ENCODE measurements at regions not wholly inside any gene's neighbourhood (a gene's known extent, or its start where the extent isn't known, plus 50 kb on each side); places are given as distances from the start of the nearest gene placed in this dataset.

GRCh38 chr12:107539196-107539939 lies 146.2 kb upstream of the PWP1 start:
- intact Hi-C loops (cut with DNase I) = no loop called here
- DNase-seq (no peak), ATAC-seq (ENCODE audit: poor library complexity) (no peak)

DNA sequence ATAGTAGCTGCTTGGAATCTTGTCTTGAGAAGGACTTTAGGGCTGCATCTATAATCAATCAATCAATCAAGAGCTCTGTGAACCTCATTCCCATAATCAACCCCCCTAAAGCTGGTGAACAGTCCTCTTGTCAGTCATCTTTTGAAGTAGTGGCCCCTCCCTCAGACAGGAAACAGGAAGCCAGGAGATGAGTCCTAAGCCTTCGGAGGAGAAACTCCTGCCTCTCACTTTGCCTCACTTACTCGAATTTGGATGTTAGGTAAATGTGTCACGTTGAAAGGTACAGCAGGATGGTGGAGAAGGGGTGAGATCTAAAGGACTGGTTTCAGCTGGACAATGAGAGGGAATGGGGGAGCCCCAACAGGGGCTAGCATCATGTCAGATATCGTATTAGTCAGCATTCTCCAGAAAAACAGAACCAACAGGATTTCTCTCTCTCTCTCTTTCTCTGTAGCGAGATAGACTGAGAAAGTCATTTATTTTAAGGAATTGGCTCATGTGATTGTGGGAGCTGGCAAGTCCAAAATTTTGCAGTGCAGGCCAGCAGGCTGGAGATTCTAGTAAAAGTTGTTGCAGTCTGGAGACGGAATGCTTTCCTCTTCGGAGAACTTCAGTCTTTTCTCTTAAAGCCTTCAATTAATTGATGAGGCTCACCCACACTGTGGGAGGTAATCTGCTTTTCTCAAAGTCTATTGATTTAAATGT lies 144.4 kb upstream of the PWP1 start:
- ATAC-seq (ENCODE audit: poor library complexity) = no peak
- intact Hi-C loops (cut with DNase I) = no loop called here

DNA sequence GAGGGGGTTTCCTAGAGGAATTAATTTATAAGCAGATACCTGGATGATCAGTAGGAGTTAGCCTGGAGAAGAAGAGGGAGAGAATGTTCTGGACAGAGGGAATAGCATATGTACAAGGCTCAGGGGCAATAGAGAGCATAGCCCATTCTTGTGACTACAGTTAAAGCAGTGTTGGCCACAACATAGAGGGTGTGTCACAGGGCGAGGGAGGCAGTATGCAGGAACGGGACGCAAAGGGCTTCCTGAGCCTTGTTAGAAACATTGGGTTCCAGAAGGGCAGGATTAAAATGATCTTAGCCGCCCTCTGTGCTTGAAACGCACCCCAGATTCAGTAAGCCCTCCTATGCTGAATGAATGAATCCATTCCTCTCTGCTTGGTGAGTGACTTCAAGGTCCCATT lies 142.2 kb upstream of the PWP1 start:
- ATAC-seq (ENCODE audit: poor library complexity) = no peak
- intact Hi-C loops (cut with DNase I) = no loop called here
- no peak for DNase-seq

More for the DNA sequence above, 144.4 kb upstream of the PWP1 start:
- no peak for DNase-seq

DNA sequence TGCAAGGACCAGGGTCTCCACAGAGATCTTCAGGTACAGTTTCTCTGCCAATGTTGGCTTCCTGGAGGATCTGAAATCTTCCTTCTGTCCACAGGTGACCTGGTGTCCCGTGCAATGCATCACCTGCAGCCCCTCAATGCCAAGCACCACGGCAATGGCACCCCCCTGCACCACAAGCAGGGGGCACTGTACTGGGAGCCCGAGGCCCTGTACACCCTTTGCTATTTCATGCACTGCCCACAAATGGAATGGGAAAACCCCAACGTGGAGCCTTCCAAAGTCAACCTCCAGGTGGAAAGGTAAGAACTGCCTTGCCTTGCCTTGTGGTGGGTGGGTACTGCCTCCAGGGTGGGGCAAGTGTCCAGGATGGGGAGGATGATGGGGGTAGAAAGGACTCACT lies 141.8 kb upstream of the PWP1 start:
- DNase-seq (no peak), ATAC-seq (ENCODE audit: poor library complexity) (no peak)
- intact Hi-C loops (cut with DNase I) = no loop called here

- ATAC-seq (ENCODE audit: poor library complexity) (peak; percentile 55), DNase-seq (no peak)
- intact Hi-C loops (cut with DNase I) = no loop called here
These were observed 140.7 kb upstream of the PWP1 start for GRCh38 chr12:107544937-107545336.

GRCh38 chr12:107545737-107546353 lies 139.8 kb upstream of the PWP1 start:
- ATAC-seq (ENCODE audit: poor library complexity) = peak; percentile 36
- DNase-seq = no peak
- intact Hi-C loops (cut with DNase I) = no loop called here

- intact Hi-C loops (cut with DNase I) = no loop called here
- ATAC-seq (ENCODE audit: poor library complexity) = no peak
These were observed 138.2 kb upstream of the PWP1 start for GRCh38 chr12:107547389-107547788.

DNA sequence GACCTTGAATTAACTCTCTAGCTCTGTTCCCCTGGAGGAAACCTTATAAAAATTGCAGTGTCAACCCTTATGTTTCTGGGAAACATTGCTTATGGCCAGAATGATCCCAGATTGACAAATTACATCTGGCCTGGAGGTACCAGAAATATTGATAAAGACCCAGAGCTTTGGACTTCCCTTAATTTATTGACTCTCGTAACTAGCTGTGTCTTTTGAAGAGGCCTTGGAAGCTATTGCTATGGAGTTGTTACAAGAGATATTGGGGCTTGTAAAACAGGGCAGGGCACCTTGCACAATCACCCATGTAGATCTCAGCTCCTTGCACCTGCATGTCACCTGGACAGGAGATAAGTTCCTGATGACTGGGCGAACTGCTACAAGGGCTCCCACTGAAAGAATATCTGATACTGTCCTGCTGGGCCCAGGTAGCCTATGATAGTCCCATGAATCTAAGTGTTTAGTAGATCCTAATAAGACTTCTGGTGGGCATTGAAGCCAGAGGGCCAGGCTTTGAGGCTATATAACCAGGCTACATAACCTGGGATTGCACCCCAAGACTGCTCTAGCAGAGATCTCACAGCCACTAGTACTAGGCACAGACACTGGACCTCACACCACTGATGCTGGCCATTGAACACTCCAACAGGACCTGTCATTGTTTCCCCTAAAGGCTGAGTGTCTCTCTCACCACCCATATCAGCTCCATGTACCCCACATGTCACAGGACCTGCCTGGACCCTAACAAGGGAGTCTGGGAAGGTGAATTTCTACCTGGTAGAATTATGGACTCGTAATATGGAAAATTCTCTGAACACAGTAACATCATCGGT lies 135.7 kb upstream of the PWP1 start:
- DNase-seq (no peak), ATAC-seq (ENCODE audit: poor library complexity) (no peak)
- intact Hi-C loops (cut with DNase I) = no loop called here

More at GRCh38 chr12:107547389-107547788, 138.2 kb upstream of the PWP1 start:
- no peak for DNase-seq

GRCh38 chr12:107551434-107551833 lies 134.2 kb upstream of the PWP1 start:
- intact Hi-C loops (cut with DNase I) = no loop called here
- DNase-seq (no peak), ATAC-seq (ENCODE audit: poor library complexity) (no peak)

- no peak for ATAC-seq (ENCODE audit: poor library complexity)
- no peak for DNase-seq
- intact Hi-C loops (cut with DNase I) = no loop called here
These were observed 133.3 kb upstream of the PWP1 start for GRCh38 chr12:107552263-107552662.

- ATAC-seq (ENCODE audit: poor library complexity) = no peak
These were observed 132.3 kb upstream of the PWP1 start for GRCh38 chr12:107553211-107553765.

GRCh38 chr12:107554941-107555340 lies 130.7 kb upstream of the PWP1 start:
- intact Hi-C loops (cut with DNase I) = no loop called here
- no peak for ATAC-seq (ENCODE audit: poor library complexity)

More at GRCh38 chr12:107553211-107553765, 132.3 kb upstream of the PWP1 start:
- no peak for DNase-seq
- intact Hi-C loops (cut with DNase I) = no loop called here

GRCh38 chr12:107557026-107557425 lies 128.6 kb upstream of the PWP1 start:
- DNase-seq (no peak), ATAC-seq (ENCODE audit: poor library complexity) (no peak)
- intact Hi-C loops (cut with DNase I) = no loop called here

More at GRCh38 chr12:107554941-107555340, 130.7 kb upstream of the PWP1 start:
- DNase-seq = no peak

- intact Hi-C loops (cut with DNase I) = no loop called here
- DNase-seq (no peak), ATAC-seq (ENCODE audit: poor library complexity) (no peak)
These were observed 128.0 kb upstream of the PWP1 start for GRCh38 chr12:107557589-107558100.

DNA sequence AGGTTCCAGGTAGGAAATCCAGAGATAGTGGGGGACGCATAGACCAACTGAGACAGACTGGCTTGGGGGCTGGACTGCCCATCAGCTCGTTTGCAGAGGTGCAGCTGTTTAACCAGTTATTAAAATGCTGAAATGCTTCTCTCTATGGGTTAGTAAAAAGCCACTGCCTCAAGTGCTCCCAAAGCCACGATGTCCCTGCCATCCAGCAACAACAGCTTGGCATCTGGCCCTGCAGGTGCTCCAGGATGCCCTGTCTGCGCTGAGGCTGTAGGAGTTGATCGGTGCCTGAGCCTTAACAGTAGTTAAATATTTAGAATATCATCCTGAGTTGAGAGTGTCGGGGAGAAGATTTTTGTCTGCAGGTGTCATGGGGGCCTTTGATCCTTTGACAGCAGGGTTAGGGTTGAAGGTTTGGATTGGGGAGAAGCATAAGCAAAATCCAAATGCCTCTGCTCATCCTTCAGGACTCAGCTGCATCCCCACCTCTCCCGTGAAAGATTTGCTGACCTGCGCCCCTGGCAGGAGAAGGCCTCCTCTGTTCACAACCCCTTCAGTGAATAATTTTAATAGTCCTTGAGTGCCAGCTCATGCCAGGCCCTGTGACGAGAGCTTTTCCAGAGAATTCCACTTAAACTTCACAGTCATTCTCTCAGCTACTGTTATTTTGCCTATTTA lies 127.3 kb upstream of the PWP1 start:
- DNase-seq (no peak), ATAC-seq (ENCODE audit: poor library complexity) (no peak)
- intact Hi-C loops (cut with DNase I) = no loop called here

GRCh38 chr12:107558816-107559382 lies 126.7 kb upstream of the PWP1 start:
- intact Hi-C loops (cut with DNase I) = no loop called here
- ATAC-seq (ENCODE audit: poor library complexity) = no peak

GRCh38 chr12:107560165-107560898 lies 125.3 kb upstream of the PWP1 start:
- no peak for ATAC-seq (ENCODE audit: poor library complexity)
- DNase-seq = no peak
- intact Hi-C loops (cut with DNase I) = no loop called here

More at GRCh38 chr12:107558816-107559382, 126.7 kb upstream of the PWP1 start:
- DNase-seq = no peak

Measured in Right ventricle myocardium superior (tissue), 1 donor.